Smooth muscle cell (in vitro differentiated cells): ENCODE measurements at regions not wholly inside any gene's neighbourhood (a gene's known extent, or its start where the extent isn't known, plus 50 kb on each side); places are given as distances from the start of the nearest gene placed in this dataset.
A peak's percentile ranks its signal among the peaks of the same experiment; 100 is the strongest.

Experiments
- DNase-seq: peaks from one replicate; lab custom pipeline; 2025; ENCODE audit not compliant: unreplicated experiment; lab: John Stamatoyannopoulos, UW
- H2AFZ ChIP-seq: fragments of 200-600 bp; sonication (generic); 2 replicates; pipeline ENCODE4 v1.6.0; 2016; ENCODE audit warnings: antibody characterized with exemption, low read depth, mild to moderate bottlenecking
- H3F3A ChIP-seq: fragments of 200-600 bp; sonication (generic); 2 replicates; pipeline ENCODE4 v1.6.0; 2017; ENCODE audit warnings: antibody characterized with exemption, low read depth
- H3K27ac ChIP-seq: fragments of 200-600 bp; sonication (generic); 2 replicates; pipeline ENCODE4 v1.5.1; 2016; ENCODE audit warnings: low read depth, mild to moderate bottlenecking
- H3K27me3 ChIP-seq: fragments of 200-600 bp; sonication (generic); 2 replicates; pipeline ENCODE4 v1.6.1; 2016; ENCODE audit warnings: low read depth, mild to moderate bottlenecking
- H3K36me3 ChIP-seq: fragments of 200-600 bp; sonication (generic); 2 replicates; pipeline ENCODE4 v1.5.1; 2016; ENCODE audit warnings: low read depth
- H3K4me1 ChIP-seq: fragments of 200-600 bp; sonication (generic); 2 replicates; pipeline ENCODE4 v1.5.1; 2016; ENCODE audit warnings: low read depth
- H3K4me2 ChIP-seq: fragments of 200-600 bp; sonication (generic); 2 replicates; pipeline ENCODE4 v1.6.0; 2016; ENCODE audit warnings: mild to moderate bottlenecking
- H3K4me3 ChIP-seq: fragments of 200-600 bp; sonication (generic); 2 replicates; pipeline ENCODE4 v1.5.1; 2016; ENCODE audit warnings: mild to moderate bottlenecking
- H3K79me2 ChIP-seq: fragments of 200-600 bp; sonication (generic); 2 replicates; pipeline ENCODE4 v1.6.0; 2016; ENCODE audit warnings: low read depth, mild to moderate bottlenecking
- H3K9ac ChIP-seq: fragments of 200-600 bp; sonication (generic); 2 replicates; pipeline ENCODE4 v1.6.0; 2016; ENCODE audit warnings: low read depth
- H3K9me3 ChIP-seq: fragments of 200-600 bp; sonication (generic); replicated peaks from 2 replicates; pipeline ENCODE4 v1.5.1; 2016; ENCODE audit warnings: low read depth
- H4K20me1 ChIP-seq: fragments of 200-600 bp; sonication (generic); 2 replicates; pipeline ENCODE4 v1.6.0; 2016; ENCODE audit warnings: low read depth
- WGBS: methylation state at CpG from one replicate; pipeline ENCODE4 v1.1.7; 2016; ENCODE audit warnings: low lambda C conversion rate; 5-methylcytosine and 5-hydroxymethylcytosine counted together
- TF ChIP-seq, protein P1 (sequence below): fragments of 200-600 bp; sonication (generic); IDR thresholded peaks from 2 replicates; pipeline ENCODE4 v1.5.1; 2017; ENCODE audit warnings: borderline replicate concordance, mild to moderate bottlenecking, antibody characterized with exemption; ENCODE audit not compliant: insufficient read depth, poor library complexity, severe bottlenecking

GRCh38 chr10:43816351-43817321 lies 168.0 kb upstream of the ZNF32 start:
- no peaks in the 10 kb centered on the region for H4K20me1 ChIP-seq
- H3K4me3 ChIP-seq: no peak overlapping the region
- H3K4me1 ChIP-seq: peaks cover 17% of the 10 kb centered on the region
- WGBS: 24% methylated on average over 10 of the region's 10 CpGs
- no peak for DNase-seq
- H3K27ac ChIP-seq: peak overlapping the region; percentile 93
- H3K4me2 ChIP-seq: peak overlapping the region; percentile 50
- H3K27me3 ChIP-seq: no peaks in the 10 kb centered on the region
- no peaks in the 10 kb centered on the region for H3K79me2 ChIP-seq
- H2AFZ ChIP-seq: no peak overlapping the region
- TF ChIP-seq, protein P1, sequence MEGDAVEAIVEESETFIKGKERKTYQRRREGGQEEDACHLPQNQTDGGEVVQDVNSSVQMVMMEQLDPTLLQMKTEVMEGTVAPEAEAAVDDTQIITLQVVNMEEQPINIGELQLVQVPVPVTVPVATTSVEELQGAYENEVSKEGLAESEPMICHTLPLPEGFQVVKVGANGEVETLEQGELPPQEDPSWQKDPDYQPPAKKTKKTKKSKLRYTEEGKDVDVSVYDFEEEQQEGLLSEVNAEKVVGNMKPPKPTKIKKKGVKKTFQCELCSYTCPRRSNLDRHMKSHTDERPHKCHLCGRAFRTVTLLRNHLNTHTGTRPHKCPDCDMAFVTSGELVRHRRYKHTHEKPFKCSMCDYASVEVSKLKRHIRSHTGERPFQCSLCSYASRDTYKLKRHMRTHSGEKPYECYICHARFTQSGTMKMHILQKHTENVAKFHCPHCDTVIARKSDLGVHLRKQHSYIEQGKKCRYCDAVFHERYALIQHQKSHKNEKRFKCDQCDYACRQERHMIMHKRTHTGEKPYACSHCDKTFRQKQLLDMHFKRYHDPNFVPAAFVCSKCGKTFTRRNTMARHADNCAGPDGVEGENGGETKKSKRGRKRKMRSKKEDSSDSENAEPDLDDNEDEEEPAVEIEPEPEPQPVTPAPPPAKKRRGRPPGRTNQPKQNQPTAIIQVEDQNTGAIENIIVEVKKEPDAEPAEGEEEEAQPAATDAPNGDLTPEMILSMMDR: no peak
- no peaks in the 10 kb centered on the region for H3K9me3 ChIP-seq
- peak overlapping the region; percentile 49 for H3K9ac ChIP-seq
- no peaks in the 10 kb centered on the region for H3K36me3 ChIP-seq
- H3F3A ChIP-seq: peaks cover 16% of the 10 kb centered on the region

DNA sequence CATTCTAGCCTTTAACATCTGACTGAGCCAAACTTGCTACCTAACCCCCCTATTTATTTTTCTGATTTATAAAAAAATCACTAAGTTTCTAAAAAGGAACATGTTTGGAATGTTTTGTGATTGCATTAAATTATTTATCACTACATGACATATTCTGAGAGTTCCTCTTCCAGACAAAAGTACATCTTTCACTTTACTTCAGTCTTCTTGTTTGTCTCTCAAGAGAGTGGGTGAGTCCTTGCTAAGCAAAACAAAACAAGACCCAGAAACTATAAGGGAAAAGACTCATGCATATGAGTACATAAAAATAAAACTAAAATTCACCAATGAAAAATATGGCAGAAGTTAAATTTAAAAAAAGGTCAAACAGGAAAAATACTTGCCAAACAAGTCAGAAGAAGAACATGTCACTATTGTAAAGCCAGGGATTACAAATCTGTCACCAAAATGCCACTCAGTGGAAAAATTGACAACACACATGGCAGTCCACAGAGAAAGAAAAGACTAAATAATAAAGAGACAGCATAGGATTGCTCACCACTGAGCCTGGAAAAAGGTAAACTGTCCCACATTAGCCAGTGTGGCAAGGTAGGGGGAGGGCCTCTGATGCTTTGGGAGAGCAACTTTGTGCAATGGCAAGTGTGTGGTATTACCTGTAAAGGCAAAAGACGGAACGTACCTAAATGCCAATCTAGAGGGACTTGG lies 166.7 kb upstream of the ZNF32 start:
- H3K9me3 ChIP-seq: no peaks in the 10 kb centered on the region
- H3K79me2 ChIP-seq: no peaks in the 10 kb centered on the region
- H4K20me1 ChIP-seq: no peaks in the 10 kb centered on the region
- H3K27ac ChIP-seq: peak overlapping the region; percentile 93
- no peak overlapping the region for H3K4me3 ChIP-seq
- H3K36me3 ChIP-seq: no peaks in the 10 kb centered on the region
- H2AFZ ChIP-seq: no peak overlapping the region
- DNase-seq: no peak
- no peaks in the 10 kb centered on the region for H3K27me3 ChIP-seq
- TF ChIP-seq, protein P1: no peak
- peak overlapping the region; percentile 50 for H3K4me2 ChIP-seq
- peaks cover 13% of the 10 kb centered on the region for H3K4me1 ChIP-seq
- peaks cover 16% of the 10 kb centered on the region for H3F3A ChIP-seq
- peak overlapping the region; percentile 49 for H3K9ac ChIP-seq
- 93% methylated on average over 2 of the region's 2 CpGs for WGBS

DNA sequence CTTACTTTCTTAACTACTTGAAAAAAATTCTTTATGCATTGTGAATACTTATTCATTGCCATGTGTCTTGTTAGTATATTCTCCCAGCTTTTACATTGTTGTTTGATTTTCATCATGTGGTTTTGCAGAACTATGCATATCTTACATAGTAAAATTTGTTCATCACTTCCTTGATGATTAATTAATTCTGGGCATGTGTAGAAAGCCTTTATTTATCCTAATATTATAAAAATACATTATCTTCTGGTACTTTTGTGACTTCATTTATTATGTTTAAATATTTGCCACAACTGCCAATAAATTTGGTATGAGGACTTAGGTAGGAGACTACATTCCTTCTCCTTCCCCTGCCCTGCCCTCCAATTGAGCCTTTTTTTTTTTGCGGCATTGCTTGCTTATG lies 166.0 kb upstream of the ZNF32 start:
- Histone ChIP-seq H3K9ac (no peak overlapping the region), H3K4me3 (no peak overlapping the region), H3K27ac (peak overlapping the region; percentile 93), H4K20me1 (no peaks in the 10 kb centered on the region), H3K79me2 (no peaks in the 10 kb centered on the region), H3K4me2 (peak overlapping the region; percentile 50), H3K27me3 (no peaks in the 10 kb centered on the region), H3K9me3 (no peaks in the 10 kb centered on the region), H3K36me3 (no peaks in the 10 kb centered on the region), H3K4me1 (peaks cover 8% of the 10 kb centered on the region), H2AFZ (no peak overlapping the region), H3F3A (peaks cover 16% of the 10 kb centered on the region)
- WGBS: 92% methylated on average over 1 of the region's 1 CpG
- no peak for DNase-seq
- TF ChIP-seq, protein P1: no peak
